ENCODE measurements at regions not wholly inside any gene's neighbourhood (a gene's known extent, or its start where the extent isn't known, plus 50 kb on each side); places are given as distances from the start of the nearest gene placed in this dataset.

DNA sequence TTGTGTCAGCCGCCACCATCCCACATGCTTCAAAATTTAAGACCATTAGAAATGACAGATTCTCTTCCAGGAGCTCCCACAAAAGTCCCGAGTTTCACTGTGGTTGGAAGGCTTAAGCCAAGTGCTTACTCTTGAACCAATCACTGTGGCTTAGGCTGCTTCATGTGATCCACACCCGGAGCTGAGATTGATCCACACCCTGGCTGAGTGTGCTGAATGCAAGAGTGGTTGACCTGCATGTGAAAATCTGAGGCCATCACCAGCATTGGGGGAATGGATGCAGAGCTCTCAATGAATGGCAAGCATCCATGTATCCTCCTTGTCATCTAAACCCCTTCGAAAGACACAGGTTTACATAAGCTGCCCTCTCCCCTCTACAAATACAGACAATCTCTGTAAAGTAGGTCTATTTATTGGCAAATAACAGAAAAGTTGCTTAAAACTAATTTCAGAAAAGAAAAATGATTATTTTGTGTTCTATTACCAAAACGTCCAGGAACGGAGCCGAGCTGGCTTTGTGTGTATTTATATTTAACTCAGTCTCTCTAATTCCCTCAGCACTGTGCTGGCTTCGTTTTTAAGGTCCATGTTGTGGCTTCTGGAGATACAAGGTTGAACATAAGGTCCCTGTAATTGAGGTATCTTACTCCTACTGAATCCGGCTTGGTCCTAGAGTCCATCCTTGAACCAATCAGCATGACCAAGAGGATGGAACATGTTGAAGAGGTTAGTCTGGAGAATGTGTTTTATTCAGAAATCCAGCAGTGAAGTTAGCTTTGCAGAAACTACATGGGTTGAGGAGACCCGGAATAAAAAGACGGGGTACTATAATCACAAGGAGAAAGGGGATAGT, 332.4 kb downstream of the LIG4 start:
- H2AFZ ChIP-seq (ENCODE audit: low read depth, low read length), result no peak overlapping the region
- dilution Hi-C loops (cut with MboI; ENCODE audit: extremely low pct_ligation_motif_present, low sequenced_read_pairs), result no loop called here
- DNase-seq (ENCODE audit: low read depth, low spot score), result no peak
- H3K9me3 ChIP-seq (replicated peaks; ENCODE audit: control insufficient read depth, insufficient read depth, low read length), result no peaks in the 10 kb centered on the region
- CTCF ChIA-PET, result interaction anchor here (0.6 kb wide), 1 partner anchor 142 kb away, joined by 4 read pairs; no protein-coding TSS in a partner anchor
- TF ChIP-seq GATA2 (IDR thresholded peaks at IDR 0.05; ENCODE audit: insufficient read depth, insufficient read length, low read depth, low read length) (no peak), MAX (IDR thresholded peaks at IDR 0.05; ENCODE audit: insufficient read depth, insufficient read length) (no peak), POLR2A (IDR thresholded peaks at IDR 0.05; ENCODE audit: low read depth, low read length) (no peak), POLR2AphosphoS5 (IDR thresholded peaks at IDR 0.05; ENCODE audit: insufficient read depth, low read depth, low read length) (no peak), FOS (IDR thresholded peaks at IDR 0.05; ENCODE audit: borderline replicate concordance, insufficient read depth, low read length) (no peak), JUN (IDR thresholded peaks at IDR 0.05; ENCODE audit: borderline replicate concordance, insufficient read depth, insufficient read length, low read depth) (no peak), EZH2 (IDR thresholded peaks at IDR 0.05; ENCODE audit: borderline replicate concordance, low read depth, low read length, severe bottlenecking) (no peak)
- H3K27me3 ChIP-seq (ENCODE audit: control insufficient read depth in 2 of 2, insufficient read depth in 2 of 2, low read length in 2 of 2), result no peaks in the 10 kb centered on the region
- FAIRE-seq, result no peak
- BruUV-seq (replicated peaks), result no TSS peak
- H3K4me3 ChIP-seq (replicated peaks in 1 of 3; ENCODE audit: insufficient read depth in 1 of 3, low read depth in 1 of 3, low read length in 3 of 3), result no peak overlapping the region
- H3K9me1 ChIP-seq (replicated peaks; ENCODE audit: control insufficient read depth, extremely low read depth, insufficient read depth, low read length), result no peaks in the 10 kb centered on the region
- POLR2A ChIA-PET, result no interaction called here
- intact Hi-C loops (cut with micrococcal nuclease), result no loop called here
- no peaks in the 10 kb centered on the region for H3K79me2 ChIP-seq (ENCODE audit: control insufficient read depth, insufficient read depth, low read length)
- H3K27ac ChIP-seq (ENCODE audit: insufficient read depth, low read depth, low read length), result no peak overlapping the region
- no peaks in the 10 kb centered on the region for H3K36me3 ChIP-seq (ENCODE audit: control insufficient read depth in 2 of 2, extremely low read depth in 1 of 2, insufficient read depth in 2 of 2, low read length in 2 of 2)
- no peak overlapping the region for H3K4me2 ChIP-seq (ENCODE audit: insufficient read depth, low read length)
- no peak overlapping the region for H3K9ac ChIP-seq (replicated peaks; ENCODE audit: extremely low read depth, insufficient read depth, low read length)
- no peaks in the 10 kb centered on the region for H4K20me1 ChIP-seq (replicated peaks; ENCODE audit: control insufficient read depth, extremely low read depth, insufficient read depth, low read length)
- no peaks in the 10 kb centered on the region for H3K4me1 ChIP-seq (ENCODE audit: control insufficient read depth, extremely low read depth, insufficient read depth, low read length)

- H3K4me3 ChIP-seq (replicated peaks in 1 of 3; ENCODE audit: insufficient read depth in 1 of 3, low read depth in 1 of 3, low read length in 3 of 3), result no peak overlapping the region
- H3K27ac ChIP-seq (ENCODE audit: insufficient read depth, low read depth, low read length), result no peak overlapping the region
- no peak overlapping the region for H2AFZ ChIP-seq (ENCODE audit: low read depth, low read length)
- DNase-seq (ENCODE audit: low read depth, low spot score) (no peak), FAIRE-seq (no peak)
- POLR2A ChIA-PET, result no interaction called here
- no peaks in the 10 kb centered on the region for H3K9me3 ChIP-seq (replicated peaks; ENCODE audit: control insufficient read depth, insufficient read depth, low read length)
- no peaks in the 10 kb centered on the region for H4K20me1 ChIP-seq (replicated peaks; ENCODE audit: control insufficient read depth, extremely low read depth, insufficient read depth, low read length)
- no peaks in the 10 kb centered on the region for H3K79me2 ChIP-seq (ENCODE audit: control insufficient read depth, insufficient read depth, low read length)
- no peak overlapping the region for H3K4me2 ChIP-seq (ENCODE audit: insufficient read depth, low read length)
- H3K4me1 ChIP-seq (ENCODE audit: control insufficient read depth, extremely low read depth, insufficient read depth, low read length), result no peaks in the 10 kb centered on the region
- dilution Hi-C loops (cut with MboI; ENCODE audit: extremely low pct_ligation_motif_present, low sequenced_read_pairs) (no loop called here), intact Hi-C loops (cut with micrococcal nuclease) (no loop called here)
- H3K27me3 ChIP-seq (ENCODE audit: control insufficient read depth in 2 of 2, insufficient read depth in 2 of 2, low read length in 2 of 2), result no peaks in the 10 kb centered on the region
- no peak for TF ChIP-seq JUN (IDR thresholded peaks at IDR 0.05; ENCODE audit: borderline replicate concordance, insufficient read depth, insufficient read length, low read depth)
- no peaks in the 10 kb centered on the region for H3K9me1 ChIP-seq (replicated peaks; ENCODE audit: control insufficient read depth, extremely low read depth, insufficient read depth, low read length)
- CTCF ChIA-PET, result no interaction called here
- no peak overlapping the region for H3K9ac ChIP-seq (replicated peaks; ENCODE audit: extremely low read depth, insufficient read depth, low read length)
- H3K36me3 ChIP-seq (ENCODE audit: control insufficient read depth in 2 of 2, extremely low read depth in 1 of 2, insufficient read depth in 2 of 2, low read length in 2 of 2), result no peaks in the 10 kb centered on the region
- no TSS peak for BruUV-seq (replicated peaks)
These were observed 334.0 kb downstream of the LIG4 start for GRCh38 chr13:107881362-107881761.
